GM12801 (cell line): ENCODE measurements at regions not wholly inside any gene's neighbourhood (a gene's known extent, or its start where the extent isn't known, plus 50 kb on each side); places are given as distances from the start of the nearest gene placed in this dataset.

Experiments
- TF ChIP-seq, protein P1 (sequence below): IDR thresholded peaks from one replicate; pipeline ENCODE4 v1.5.1; 2011; ENCODE audit warnings: control low read depth; ENCODE audit not compliant: insufficient read length; ENCODE audit errors: extremely low read depth

GRCh38 chr4:66482186-66482585 lies 811.9 kb upstream of the EPHA5 start:
- TF ChIP-seq, protein P1, sequence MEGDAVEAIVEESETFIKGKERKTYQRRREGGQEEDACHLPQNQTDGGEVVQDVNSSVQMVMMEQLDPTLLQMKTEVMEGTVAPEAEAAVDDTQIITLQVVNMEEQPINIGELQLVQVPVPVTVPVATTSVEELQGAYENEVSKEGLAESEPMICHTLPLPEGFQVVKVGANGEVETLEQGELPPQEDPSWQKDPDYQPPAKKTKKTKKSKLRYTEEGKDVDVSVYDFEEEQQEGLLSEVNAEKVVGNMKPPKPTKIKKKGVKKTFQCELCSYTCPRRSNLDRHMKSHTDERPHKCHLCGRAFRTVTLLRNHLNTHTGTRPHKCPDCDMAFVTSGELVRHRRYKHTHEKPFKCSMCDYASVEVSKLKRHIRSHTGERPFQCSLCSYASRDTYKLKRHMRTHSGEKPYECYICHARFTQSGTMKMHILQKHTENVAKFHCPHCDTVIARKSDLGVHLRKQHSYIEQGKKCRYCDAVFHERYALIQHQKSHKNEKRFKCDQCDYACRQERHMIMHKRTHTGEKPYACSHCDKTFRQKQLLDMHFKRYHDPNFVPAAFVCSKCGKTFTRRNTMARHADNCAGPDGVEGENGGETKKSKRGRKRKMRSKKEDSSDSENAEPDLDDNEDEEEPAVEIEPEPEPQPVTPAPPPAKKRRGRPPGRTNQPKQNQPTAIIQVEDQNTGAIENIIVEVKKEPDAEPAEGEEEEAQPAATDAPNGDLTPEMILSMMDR = no peak

GRCh38 chr4:66475596-66475995 lies 805.3 kb upstream of the EPHA5 start:
- TF ChIP-seq, protein P1 = no peak

GRCh38 chr4:66465111-66465510 lies 794.8 kb upstream of the EPHA5 start:
- TF ChIP-seq, protein P1 = no peak

GRCh38 chr4:66451741-66452140 lies 781.5 kb upstream of the EPHA5 start:
- TF ChIP-seq, protein P1 = no peak

DNA sequence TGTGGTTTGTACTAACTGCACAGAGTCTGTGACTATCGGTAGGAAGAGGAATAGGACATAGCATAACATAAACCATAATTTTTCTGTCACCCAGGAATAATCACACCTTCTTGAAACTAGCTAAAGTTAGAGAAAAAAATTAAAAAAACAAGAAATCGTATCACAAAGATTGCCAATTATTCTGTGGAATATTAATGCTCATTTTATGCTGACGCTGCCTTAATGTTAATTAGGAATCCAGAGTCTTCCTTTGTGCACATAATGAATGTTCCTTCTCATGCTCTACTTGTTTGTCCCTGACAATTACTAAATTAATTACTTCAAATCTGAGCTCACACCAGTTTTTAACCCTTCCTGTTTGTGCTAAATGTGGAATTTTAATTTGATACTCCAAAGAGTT lies 772.7 kb upstream of the EPHA5 start:
- TF ChIP-seq, protein P1 = no peak

DNA sequence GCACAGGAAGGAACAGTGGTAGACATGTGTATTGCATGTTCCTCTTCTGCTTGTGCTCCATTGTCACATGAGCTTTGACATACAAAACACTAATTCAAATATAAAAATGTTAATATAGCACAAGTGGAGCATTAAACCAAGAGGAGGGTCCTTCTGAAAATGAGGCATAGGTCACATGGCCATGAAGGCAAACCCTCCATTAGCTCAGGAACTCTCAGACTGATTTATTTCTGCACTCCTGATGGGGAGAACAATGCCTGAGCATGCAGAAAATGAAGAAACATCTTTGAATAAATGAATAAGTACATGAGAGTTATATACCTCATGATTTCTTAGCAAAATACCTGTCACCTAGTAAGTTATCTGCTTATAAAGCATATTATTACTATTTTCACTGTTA lies 769.2 kb upstream of the EPHA5 start:
- TF ChIP-seq, protein P1 = no peak

DNA sequence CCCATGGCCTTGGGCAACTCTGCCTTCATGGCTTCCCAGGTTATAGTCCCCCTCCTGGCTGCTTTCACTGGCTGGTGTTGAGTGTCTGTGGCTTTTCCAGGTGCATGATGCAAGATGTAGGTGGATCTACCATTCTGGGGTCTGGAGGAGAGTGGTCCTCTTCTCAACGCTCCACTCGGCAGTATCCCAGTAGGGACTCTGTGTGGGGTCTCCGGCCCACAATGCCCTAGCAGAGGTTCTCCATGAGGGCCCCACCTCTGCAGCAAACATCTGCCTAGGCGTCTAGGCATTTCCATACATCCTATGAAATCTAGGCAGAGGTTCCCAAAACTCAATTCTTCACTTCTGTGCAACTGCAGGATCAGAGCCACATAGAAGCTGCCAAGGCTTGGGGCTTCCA lies 763.4 kb upstream of the EPHA5 start:
- TF ChIP-seq, protein P1 = no peak

DNA sequence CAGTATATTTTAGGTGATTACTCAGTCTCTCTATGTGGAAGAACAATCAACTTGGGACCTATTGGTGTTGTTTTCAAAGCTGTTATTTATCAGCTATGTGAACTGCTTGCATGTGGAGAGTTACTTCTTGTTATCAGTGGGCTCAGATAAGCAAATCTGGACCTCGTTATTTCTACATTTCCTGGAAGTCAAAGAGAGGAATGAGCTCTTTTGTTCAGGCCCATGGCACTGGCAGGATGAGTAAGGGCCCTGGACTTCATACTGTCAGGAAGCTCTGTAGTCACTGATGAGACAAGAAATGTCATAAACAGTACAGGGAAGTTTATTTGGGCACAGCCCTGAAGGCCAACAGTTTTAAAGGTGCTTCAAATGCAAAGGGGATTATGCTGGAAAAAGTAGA lies 760.6 kb upstream of the EPHA5 start:
- TF ChIP-seq, protein P1 = no peak
